ENCODE measurements at regions not wholly inside any gene's neighbourhood (a gene's known extent, or its start where the extent isn't known, plus 50 kb on each side); places are given as distances from the start of the nearest gene placed in this dataset.

DNA sequence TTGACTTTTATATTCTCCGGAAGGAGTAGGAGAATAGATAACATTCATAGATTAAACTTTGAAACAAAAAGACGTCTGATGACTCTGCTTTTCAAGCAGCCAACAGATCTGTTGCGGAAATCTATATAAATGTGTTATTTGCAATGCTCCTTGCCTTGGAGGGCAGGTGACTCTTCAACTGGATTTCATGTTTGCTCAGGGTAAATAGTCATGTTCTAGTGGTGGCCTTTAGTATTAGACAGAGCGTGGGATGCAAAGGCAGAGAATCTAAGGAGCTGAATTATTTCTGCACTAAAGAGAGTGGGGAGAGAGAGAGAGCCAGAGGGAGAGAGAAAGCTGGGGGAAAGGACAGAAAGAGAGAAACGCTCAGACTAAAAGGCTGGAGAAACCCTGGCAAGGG is 454.3 kb downstream of the AJAP1 start:
- TF ChIP-seq, protein P1, sequence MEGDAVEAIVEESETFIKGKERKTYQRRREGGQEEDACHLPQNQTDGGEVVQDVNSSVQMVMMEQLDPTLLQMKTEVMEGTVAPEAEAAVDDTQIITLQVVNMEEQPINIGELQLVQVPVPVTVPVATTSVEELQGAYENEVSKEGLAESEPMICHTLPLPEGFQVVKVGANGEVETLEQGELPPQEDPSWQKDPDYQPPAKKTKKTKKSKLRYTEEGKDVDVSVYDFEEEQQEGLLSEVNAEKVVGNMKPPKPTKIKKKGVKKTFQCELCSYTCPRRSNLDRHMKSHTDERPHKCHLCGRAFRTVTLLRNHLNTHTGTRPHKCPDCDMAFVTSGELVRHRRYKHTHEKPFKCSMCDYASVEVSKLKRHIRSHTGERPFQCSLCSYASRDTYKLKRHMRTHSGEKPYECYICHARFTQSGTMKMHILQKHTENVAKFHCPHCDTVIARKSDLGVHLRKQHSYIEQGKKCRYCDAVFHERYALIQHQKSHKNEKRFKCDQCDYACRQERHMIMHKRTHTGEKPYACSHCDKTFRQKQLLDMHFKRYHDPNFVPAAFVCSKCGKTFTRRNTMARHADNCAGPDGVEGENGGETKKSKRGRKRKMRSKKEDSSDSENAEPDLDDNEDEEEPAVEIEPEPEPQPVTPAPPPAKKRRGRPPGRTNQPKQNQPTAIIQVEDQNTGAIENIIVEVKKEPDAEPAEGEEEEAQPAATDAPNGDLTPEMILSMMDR (IDR thresholded peaks at IDR 0.05): no peak
- no peak for TF ChIP-seq POLR2A (IDR thresholded peaks at IDR 0.05)
